Right lobe of liver (tissue), 4 donors: ENCODE measurements at regions not wholly inside any gene's neighbourhood (a gene's known extent, or its start where the extent isn't known, plus 50 kb on each side); places are given as distances from the start of the nearest gene placed in this dataset.

ENCODE experiments used
- POLR2A ChIP-seq: fragments of 450-650 bp; IDR thresholded peaks from one replicate; pipeline ENCODE4 v1.6.1; 2017; ENCODE audit warnings: antibody characterized with exemption, mild to moderate bottlenecking
- TF ChIP-seq, protein P1 (sequence below), 4 donors: fragments of 200-600 bp in 3 of 4; fragments of 450-650 bp in 1 of 4; IDR thresholded peaks; one replicate each; pipeline versions ENCODE4 v1.5.1 to v1.8.0; 2016 to 2022; ENCODE audit warnings: antibody characterized with exemption in 4 of 4, mild to moderate bottlenecking in 2 of 4
- donor health status: DM: no; HTN: no; CAD: no.
- donor health status: DM: no; HTN: no; CAD: no.
- donor health status: DM: no; HTN: yes; CAD: no.

DNA sequence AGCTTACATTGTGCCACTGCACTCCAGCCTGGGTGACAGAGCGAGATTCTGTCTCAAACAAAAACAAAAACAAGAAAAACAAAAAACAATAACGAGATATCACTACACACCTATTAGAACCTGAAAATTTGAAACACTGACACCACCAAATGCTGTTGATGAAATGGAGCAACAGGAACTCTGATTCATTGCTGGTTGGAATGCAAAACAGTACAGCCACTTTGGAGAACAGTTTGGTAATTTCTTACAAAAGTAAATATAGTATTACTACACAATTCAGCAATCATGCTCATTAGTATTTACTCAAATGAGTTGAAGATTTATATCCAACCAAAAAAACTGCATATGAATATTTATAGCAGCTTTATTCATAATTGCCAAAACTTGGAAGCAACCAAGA lies 135.8 kb upstream of the AKIRIN2 start:
- TF ChIP-seq, protein P1, sequence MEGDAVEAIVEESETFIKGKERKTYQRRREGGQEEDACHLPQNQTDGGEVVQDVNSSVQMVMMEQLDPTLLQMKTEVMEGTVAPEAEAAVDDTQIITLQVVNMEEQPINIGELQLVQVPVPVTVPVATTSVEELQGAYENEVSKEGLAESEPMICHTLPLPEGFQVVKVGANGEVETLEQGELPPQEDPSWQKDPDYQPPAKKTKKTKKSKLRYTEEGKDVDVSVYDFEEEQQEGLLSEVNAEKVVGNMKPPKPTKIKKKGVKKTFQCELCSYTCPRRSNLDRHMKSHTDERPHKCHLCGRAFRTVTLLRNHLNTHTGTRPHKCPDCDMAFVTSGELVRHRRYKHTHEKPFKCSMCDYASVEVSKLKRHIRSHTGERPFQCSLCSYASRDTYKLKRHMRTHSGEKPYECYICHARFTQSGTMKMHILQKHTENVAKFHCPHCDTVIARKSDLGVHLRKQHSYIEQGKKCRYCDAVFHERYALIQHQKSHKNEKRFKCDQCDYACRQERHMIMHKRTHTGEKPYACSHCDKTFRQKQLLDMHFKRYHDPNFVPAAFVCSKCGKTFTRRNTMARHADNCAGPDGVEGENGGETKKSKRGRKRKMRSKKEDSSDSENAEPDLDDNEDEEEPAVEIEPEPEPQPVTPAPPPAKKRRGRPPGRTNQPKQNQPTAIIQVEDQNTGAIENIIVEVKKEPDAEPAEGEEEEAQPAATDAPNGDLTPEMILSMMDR (IDR thresholded peaks at IDR 0.05), result no peak
- no peak for TF ChIP-seq POLR2A
